PC-9 (cell line): ENCODE measurements at regions not wholly inside any gene's neighbourhood (a gene's known extent, or its start where the extent isn't known, plus 50 kb on each side); places are given as distances from the start of the nearest gene placed in this dataset.

Experiments
- BruUV-seq: library from RNA; stranded (reverse); fragments of 400-500 nt; replicated peaks from 2 replicates; lab custom pipeline; 2021; lab: Mats Ljungman, UMichigan
- CTCF ChIA-PET: fragments of 300-600 bp; sonication (Branson Sonifier 250); formaldehyde crosslinking; loops from one replicate; lab custom pipeline; 2022; ENCODE audit warnings: antibody characterized with exemption; lab: Charles Lee
- POLR2A ChIA-PET: fragments of 300-600 bp; sonication (Branson Sonifier 250); formaldehyde crosslinking; loops from one replicate; lab custom pipeline; 2022; ENCODE audit warnings: antibody characterized with exemption; ENCODE audit not compliant: unreplicated experiment; lab: Charles Lee
- DNase-seq, 2 experiments: peaks; one replicate each; pipeline versions ENCODE4 v3.0.0 to v3.0.0-alpha.2; 2015 to 2022; ENCODE audit warnings: mixed read lengths in 1 of 2
- H2AFZ ChIP-seq: fragments of 200-600 bp; sonication (generic); 2 replicates; pipeline ENCODE4 v1.8.1; 2017; ENCODE audit warnings: antibody characterized with exemption
- H3F3A ChIP-seq: fragments of 200-600 bp; sonication (generic); 2 replicates; pipeline ENCODE4 v1.8.1; 2017; ENCODE audit warnings: antibody characterized with exemption, mild to moderate bottlenecking, low read depth; ENCODE audit not compliant: insufficient read depth
- H3K27ac ChIP-seq: fragments of 200-600 bp; sonication (generic); 2 replicates; pipeline ENCODE4 v1.6.1; 2016; ENCODE audit warnings: mixed run types
- H3K27me3 ChIP-seq: fragments of 200-600 bp; sonication (generic); 2 replicates; pipeline ENCODE4 v1.6.1; 2016; ENCODE audit warnings: low read depth, mixed run types; ENCODE audit not compliant: insufficient read depth
- H3K36me3 ChIP-seq: fragments of 200-600 bp; sonication (generic); 2 replicates; pipeline ENCODE4 v1.6.1; 2016; ENCODE audit warnings: low read depth, mixed run types
- H3K4me1 ChIP-seq: fragments of 200-600 bp; sonication (generic); replicated peaks from 2 replicates; pipeline ENCODE4 v1.6.1; 2016; ENCODE audit warnings: mixed run types; ENCODE audit not compliant: insufficient read depth
- H3K4me2 ChIP-seq: fragments of 200-600 bp; sonication (generic); 2 replicates; pipeline ENCODE4 v1.6.1; 2017; ENCODE audit warnings: mixed run types
- H3K4me3 ChIP-seq: fragments of 200-600 bp; sonication (generic); 2 replicates; pipeline ENCODE4 v1.6.1; 2016; ENCODE audit warnings: mixed run types
- H3K79me2 ChIP-seq: fragments of 200-600 bp; sonication (generic); 2 replicates; pipeline ENCODE4 v1.6.1; 2017; ENCODE audit warnings: low read depth, mixed run types
- H3K9me2 ChIP-seq: fragments of 200-600 bp; sonication (generic); 2 replicates; pipeline ENCODE4 v1.8.1; 2017; ENCODE audit warnings: mild to moderate bottlenecking; ENCODE audit not compliant: insufficient read depth
- H3K9me3 ChIP-seq: fragments of 200-600 bp; sonication (generic); 2 replicates; pipeline ENCODE4 v1.8.1; 2016; ENCODE audit warnings: low read depth; ENCODE audit not compliant: insufficient read depth
- H4K20me1 ChIP-seq: fragments of 200-600 bp; sonication (generic); 2 replicates; pipeline ENCODE4 v1.8.1; 2017; ENCODE audit not compliant: insufficient read depth
- CTCF ChIP-seq: fragments of 200-600 bp; sonication (generic); conservative IDR thresholded peaks from 2 replicates; pipeline ENCODE4 v1.6.1; 2017; ENCODE audit warnings: mixed run types, antibody characterized with exemption, mild to moderate bottlenecking, moderate library complexity
- EZH2 ChIP-seq: fragments of 200-600 bp; sonication (generic); IDR thresholded peaks from 2 replicates; pipeline ENCODE4 v1.8.0; 2017; ENCODE audit warnings: antibody characterized with exemption, low read depth
- intact Hi-C: fragments of 100-400 bp; cut with micrococcal nuclease; formaldehyde crosslinking; loops from one replicate; pipeline ENCODE4 v1.10.0; 2022; ENCODE audit not compliant: unreplicated experiment

DNA sequence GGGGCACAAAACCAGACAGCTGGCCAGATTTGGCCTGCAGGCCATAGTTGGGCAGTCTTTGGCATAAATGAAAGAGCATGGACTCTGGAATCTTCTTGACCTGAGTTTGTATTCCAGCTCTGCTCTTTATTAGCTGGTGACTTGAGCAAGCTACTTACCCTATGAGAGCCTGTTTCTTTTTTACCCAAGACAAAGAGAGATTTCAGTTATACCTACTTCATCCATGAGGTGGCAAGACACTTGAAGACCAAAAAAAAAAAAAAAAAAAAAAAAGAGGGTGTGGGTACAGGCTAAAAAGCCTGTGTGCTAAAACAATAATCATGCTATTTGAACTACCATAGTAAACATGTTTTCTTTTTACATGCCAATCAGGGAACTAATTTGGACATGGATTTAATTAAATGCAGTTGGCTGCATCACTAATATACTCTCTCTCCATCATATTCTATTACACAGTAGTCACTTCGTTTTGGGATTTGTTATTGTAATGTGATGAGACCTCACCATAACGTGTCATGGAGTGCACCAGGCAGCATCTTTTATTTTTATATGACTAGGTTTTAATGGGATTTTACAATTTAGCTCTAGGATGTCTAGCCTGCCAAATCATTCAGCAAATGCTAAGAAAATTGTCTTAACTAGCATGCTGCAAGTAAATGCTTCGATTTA is 109.2 kb upstream of the FHIT start:
- H3K36me3 ChIP-seq = no peaks in the 10 kb centered on the region
- no peak overlapping the region for H3K4me3 ChIP-seq
- no peak for TF ChIP-seq CTCF
- TF ChIP-seq EZH2 = no peak
- H2AFZ ChIP-seq = no peak overlapping the region
- no peaks in the 10 kb centered on the region for H3F3A ChIP-seq
- H3K27me3 ChIP-seq = no peaks in the 10 kb centered on the region
- no peak for DNase-seq
- ChIA-PET CTCF (no interaction called here), POLR2A (no interaction called here)
- no peaks in the 10 kb centered on the region for H3K4me1 ChIP-seq
- no peaks in the 10 kb centered on the region for H4K20me1 ChIP-seq
- intact Hi-C loops = no loop called here
- no peaks in the 10 kb centered on the region for H3K79me2 ChIP-seq
- no peaks in the 10 kb centered on the region for H3K9me3 ChIP-seq
- H3K9me2 ChIP-seq = no peaks in the 10 kb centered on the region
- H3K27ac ChIP-seq = no peak overlapping the region
- no peak overlapping the region for H3K4me2 ChIP-seq
- BruUV-seq = no TSS peak

GRCh38 chr3:61369678-61370077 is 118.4 kb upstream of the FHIT start:
- no peaks in the 10 kb centered on the region for H4K20me1 ChIP-seq
- no peaks in the 10 kb centered on the region for H3F3A ChIP-seq
- POLR2A ChIA-PET = no interaction called here
- no peak overlapping the region for H3K4me3 ChIP-seq
- CTCF ChIA-PET = no interaction called here
- no peaks in the 10 kb centered on the region for H3K9me3 ChIP-seq
- H3K27me3 ChIP-seq = no peaks in the 10 kb centered on the region
- TF ChIP-seq EZH2 = no peak
- no peak for TF ChIP-seq CTCF
- intact Hi-C loops = loop anchor here (5.0 kb wide), 1 partner anchor 612 kb away; no protein-coding TSS in a partner anchor
- no peak for DNase-seq
- no peaks in the 10 kb centered on the region for H3K79me2 ChIP-seq
- BruUV-seq = no TSS peak
- no peak overlapping the region for H2AFZ ChIP-seq
- H3K4me1 ChIP-seq = no peaks in the 10 kb centered on the region
- no peak overlapping the region for H3K4me2 ChIP-seq
- H3K36me3 ChIP-seq = no peaks in the 10 kb centered on the region
- H3K9me2 ChIP-seq = no peaks in the 10 kb centered on the region
- no peak overlapping the region for H3K27ac ChIP-seq

DNA sequence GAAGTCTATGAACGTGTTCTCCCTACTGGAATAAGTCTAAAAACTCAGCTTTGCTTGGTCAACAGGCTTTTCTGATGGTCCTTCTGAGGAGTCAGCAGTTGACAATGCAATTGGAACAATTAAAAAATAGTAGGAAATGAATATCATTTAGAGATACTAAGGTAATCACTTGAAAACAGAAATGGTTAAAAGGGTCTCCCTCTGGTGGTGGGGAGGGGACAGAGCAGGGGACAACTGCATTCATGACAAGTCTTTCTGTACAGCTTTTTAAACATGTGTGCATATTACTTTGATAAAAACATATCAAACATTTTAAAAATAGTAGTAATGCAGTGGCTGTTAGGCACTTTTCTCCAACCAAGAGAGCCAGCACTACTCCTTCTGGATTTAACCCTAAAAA is 119.9 kb upstream of the FHIT start:
- no TSS peak for BruUV-seq
- no peaks in the 10 kb centered on the region for H3K79me2 ChIP-seq
- H4K20me1 ChIP-seq = no peaks in the 10 kb centered on the region
- POLR2A ChIA-PET = no interaction called here
- H3K36me3 ChIP-seq = no peaks in the 10 kb centered on the region
- no peaks in the 10 kb centered on the region for H3K9me3 ChIP-seq
- H3F3A ChIP-seq = no peaks in the 10 kb centered on the region
- no peaks in the 10 kb centered on the region for H3K4me1 ChIP-seq
- CTCF ChIA-PET = no interaction called here
- no peak overlapping the region for H3K4me2 ChIP-seq
- TF ChIP-seq CTCF (peak; percentile 59), EZH2 (no peak)
- intact Hi-C loops = loop anchor here (5.0 kb wide), 1 partner anchor 614 kb away; no protein-coding TSS in a partner anchor
- H3K27ac ChIP-seq = no peak overlapping the region
- H3K27me3 ChIP-seq = no peaks in the 10 kb centered on the region
- H2AFZ ChIP-seq = no peak overlapping the region
- no peaks in the 10 kb centered on the region for H3K9me2 ChIP-seq
- no peak overlapping the region for H3K4me3 ChIP-seq
- DNase-seq = no peak
